ENCODE measurements at regions not wholly inside any gene's neighbourhood (a gene's known extent, or its start where the extent isn't known, plus 50 kb on each side); places are given as distances from the start of the nearest gene placed in this dataset.
A peak's percentile ranks its signal among the peaks of the same experiment; 100 is the strongest.
"Not testable (repeated sequence)": the region's sequence is repeated elsewhere in the genome, so short reads cannot be mapped to it uniquely, and the experiment has no call there.

DNA sequence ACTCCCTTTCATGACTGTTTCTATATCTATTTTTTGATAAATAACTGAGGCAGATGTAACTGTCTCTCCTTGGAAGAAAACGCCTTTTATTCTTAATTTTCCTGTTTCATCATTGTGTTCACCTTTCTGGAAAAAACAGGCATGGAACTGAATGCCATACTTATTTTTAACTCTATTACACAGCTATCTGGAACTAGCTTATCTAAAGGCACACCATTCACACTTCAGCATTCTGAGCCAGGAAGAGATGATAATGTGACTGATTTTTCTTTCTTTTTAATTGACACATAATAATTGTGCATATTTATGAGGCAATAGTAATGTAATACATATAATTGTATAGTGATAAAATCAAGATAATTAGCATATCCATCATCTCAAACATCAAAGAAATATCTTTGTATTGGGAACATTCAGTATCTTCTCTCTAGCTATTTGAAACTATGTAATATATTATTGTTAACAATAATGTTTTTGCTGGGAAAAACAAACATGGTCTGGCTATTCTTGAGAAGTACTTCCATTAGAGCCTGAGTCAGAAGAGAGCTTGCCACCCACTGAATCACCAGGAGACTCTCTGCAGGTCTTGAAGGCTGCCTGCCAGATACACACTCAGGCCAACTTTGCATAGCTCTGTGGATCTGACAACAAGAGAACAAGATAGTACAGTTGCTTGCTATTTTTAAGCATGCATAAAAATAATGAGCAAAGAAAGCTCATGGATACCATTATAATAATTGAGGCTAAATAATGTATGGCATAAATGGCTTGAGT, 501.0 kb upstream of the EDIL3 start:
- peak; percentile 18 for DNase-seq (ENCODE audit: low read depth, low spot score)

DNA sequence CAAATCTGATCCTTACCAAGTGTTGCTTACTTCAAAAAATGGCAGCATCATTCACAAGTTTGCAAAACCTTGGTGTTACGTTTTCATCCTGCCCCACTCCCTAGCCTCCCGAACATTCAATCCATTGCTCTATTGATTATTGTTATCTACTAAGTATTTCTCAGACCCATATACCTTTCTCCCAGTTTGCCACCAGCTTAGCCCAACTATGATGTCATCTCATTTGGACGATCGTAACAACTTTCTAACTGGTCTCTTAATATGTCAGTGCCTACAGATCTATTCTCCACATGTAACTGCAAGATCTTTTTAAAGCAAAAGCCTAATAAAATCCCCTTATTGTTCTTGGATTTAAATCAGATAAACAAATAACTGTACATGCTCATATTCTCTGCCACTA, 497.1 kb upstream of the EDIL3 start:
- no peak for DNase-seq (ENCODE audit: low read depth, low spot score)

- DNase-seq (ENCODE audit: low read depth, low spot score) = no peak
Observed at GRCh38 chr5:84874196-84874595, 489.5 kb upstream of the EDIL3 start.

GRCh38 chr5:84872768-84873167, 488.1 kb upstream of the EDIL3 start:
- no peak for DNase-seq (ENCODE audit: low read depth, low spot score)

- no peak for DNase-seq (ENCODE audit: low read depth, low spot score)
Observed at GRCh38 chr5:84870369-84870768, 485.7 kb upstream of the EDIL3 start.

DNA sequence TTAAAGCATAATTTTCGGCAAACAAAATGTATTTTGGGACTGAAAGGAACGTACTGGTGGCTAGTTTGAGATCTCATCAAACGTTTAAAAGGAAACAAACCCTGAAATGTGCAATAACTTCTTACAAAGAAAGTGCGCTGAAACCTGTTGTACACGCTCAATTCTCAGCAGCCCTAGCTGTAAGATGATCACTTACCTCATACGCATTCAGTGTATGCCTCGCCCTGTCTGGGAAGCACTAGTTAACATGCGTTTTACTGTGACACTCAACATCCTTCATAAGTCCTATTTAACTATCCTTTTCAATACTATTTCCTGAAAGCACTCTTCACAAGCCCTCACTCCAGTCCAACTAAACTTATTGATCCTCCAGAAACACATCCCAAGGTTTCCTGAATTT, 485.0 kb upstream of the EDIL3 start:
- DNase-seq (ENCODE audit: low read depth, low spot score) = no peak

- not testable (repeated sequence) for DNase-seq (ENCODE audit: low read depth, low spot score)
Observed at GRCh38 chr5:84863936-84864335, 479.3 kb upstream of the EDIL3 start.

- DNase-seq (ENCODE audit: low read depth, low spot score) = no peak
Observed at GRCh38 chr5:84863020-84863419, 478.3 kb upstream of the EDIL3 start.

DNA sequence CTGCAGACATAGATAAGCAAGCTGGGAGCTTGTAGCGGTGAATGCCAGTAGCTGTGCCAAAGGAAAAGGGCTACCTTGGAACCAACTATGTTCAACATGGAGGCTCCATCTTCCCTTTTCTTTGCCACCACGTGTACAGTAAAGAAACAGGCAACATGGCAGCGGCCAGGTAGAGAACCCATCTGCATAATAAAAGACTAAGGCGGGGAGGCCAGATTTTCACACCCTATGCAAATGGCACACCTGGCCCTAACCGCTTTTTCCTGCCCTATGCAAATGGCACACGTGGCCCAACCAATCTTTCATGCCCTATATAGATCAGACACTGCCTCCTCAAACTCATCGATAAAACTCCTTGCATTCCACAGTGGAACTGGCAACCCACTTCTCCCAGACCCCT, 477.5 kb upstream of the EDIL3 start:
- no peak for DNase-seq (ENCODE audit: low read depth, low spot score)

DNA sequence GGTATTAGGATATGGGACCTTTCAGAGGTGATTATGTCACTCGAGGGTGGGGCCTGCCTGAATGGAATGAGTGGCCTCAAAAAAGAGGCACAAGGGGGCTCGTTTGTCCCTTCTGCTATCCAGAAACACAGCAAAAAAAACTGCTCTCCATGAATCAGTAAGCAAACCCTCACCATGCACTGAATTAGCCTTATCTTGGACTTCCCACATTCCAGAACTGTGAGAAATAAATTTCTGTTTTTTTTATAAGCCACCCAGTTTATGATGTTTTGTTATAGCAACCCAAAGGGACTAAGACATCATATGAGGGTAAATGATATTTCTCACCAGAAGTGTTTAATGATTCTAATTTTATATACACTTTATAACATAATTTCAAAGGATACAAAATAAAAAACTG, 476.6 kb upstream of the EDIL3 start:
- no peak for DNase-seq (ENCODE audit: low read depth, low spot score)

DNA sequence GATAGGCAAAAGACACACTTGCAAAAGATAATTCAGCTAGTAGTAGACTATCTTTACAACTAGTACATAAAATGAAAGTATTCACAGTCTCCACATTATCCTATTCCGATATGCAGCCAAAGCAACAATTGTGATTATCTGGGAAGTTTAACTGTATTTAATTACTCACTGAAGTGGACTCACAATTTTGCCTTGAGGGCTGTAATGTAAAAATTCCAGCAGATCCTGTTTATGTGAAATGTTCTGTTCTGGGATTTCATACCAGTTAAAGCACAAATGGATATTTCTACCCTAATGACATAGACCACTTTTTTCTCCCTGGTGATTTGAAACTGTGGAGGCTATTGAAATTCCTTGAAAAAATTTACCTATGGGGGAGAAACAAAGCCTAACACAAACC, 474.4 kb upstream of the EDIL3 start:
- DNase-seq (ENCODE audit: low read depth, low spot score) = no peak

- no peak for DNase-seq (ENCODE audit: low read depth, low spot score)
Observed at GRCh38 chr5:84831701-84832100, 447.0 kb upstream of the EDIL3 start.

GRCh38 chr5:84830265-84830664, 445.6 kb upstream of the EDIL3 start:
- no peak for DNase-seq (ENCODE audit: low read depth, low spot score)

- DNase-seq (ENCODE audit: low read depth, low spot score) = no peak
Observed at GRCh38 chr5:84825606-84826005, 440.9 kb upstream of the EDIL3 start.

GRCh38 chr5:84821924-84822323, 437.2 kb upstream of the EDIL3 start:
- DNase-seq (ENCODE audit: low read depth, low spot score) = no peak

DNA sequence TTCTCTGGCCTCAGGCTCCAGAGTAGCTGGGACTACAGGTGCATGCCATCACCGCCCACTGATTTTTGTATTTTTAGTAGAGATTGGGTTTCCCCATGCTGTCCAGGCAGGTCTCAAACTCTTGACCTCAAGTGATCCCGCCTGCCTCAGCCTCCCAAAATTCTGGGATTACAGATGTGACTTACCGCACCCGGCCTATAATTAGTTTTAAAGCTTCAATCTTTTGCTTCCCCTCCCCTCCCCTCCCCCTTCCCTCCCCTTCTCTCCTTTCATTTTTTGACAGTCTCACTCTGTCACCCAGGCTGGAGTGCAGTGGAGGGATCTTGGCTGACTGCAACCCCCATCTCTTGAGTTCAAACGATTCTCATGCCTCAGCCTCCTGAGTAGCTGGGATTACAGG, 433.3 kb upstream of the EDIL3 start:
- DNase-seq (ENCODE audit: low read depth, low spot score) = no peak

- no peak for DNase-seq (ENCODE audit: low read depth, low spot score)
Observed at GRCh38 chr5:84816746-84817547, 432.3 kb upstream of the EDIL3 start.

DNA sequence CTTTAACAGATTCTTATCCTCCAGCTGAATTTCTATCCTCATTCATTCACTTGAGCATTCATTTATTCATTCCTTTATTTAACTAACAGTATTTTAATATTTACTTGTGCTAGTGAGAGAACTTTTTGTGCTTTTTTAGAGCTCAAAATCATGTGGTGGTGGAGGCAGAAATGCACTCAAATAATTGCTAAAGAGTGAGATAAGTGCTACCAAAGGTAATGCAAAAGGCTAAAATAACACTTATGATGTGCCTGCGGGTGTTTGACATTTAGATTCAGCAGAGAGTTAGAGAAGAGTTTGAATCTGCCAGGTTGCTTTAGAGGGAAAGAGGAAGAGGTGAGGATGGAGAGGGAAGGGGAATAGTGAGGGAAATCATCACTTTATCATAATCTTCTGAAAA, 431.5 kb upstream of the EDIL3 start:
- no peak for DNase-seq (ENCODE audit: low read depth, low spot score)

DNA sequence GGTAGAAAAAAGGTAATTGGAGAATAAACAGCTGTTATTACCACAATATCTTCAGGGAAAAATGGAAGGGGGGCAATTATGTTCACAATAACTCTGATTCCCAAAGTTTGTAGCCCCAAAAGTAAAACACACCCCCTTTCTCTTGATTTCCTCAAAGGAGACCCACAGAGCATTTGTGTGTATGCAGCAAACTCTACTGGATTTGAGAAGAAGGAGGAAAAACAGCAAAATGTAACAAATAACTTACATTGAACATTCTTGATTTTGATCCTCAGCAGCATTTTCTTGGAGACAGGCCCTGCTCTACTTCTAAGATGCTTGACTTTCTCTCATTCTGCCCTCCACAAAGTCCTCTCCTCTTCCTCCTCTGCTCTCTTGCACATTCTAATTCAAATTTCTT, 420.8 kb upstream of the EDIL3 start:
- DNase-seq (ENCODE audit: low read depth, low spot score) = no peak

DNA sequence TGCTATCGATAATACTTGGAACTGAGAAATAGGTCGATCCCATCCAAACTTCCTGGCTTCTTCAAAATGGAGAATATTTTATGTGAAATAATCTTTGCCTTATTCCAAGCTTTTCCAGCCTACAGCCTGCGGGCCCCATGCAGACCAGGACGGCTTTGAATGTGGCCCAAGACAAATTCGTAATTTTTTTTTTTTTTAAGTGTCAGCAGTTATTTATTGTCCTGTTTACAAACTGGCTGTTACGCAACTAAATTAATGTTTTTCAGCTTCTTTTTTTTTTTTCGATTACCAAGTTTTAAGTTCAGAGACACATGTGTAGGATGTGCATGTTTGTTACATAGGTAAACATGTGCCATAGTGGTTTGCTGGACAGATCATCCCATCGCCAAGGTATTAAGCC, 411.7 kb upstream of the EDIL3 start:
- no peak for DNase-seq (ENCODE audit: low read depth, low spot score)

- no peak for DNase-seq (ENCODE audit: low read depth, low spot score)
Observed at GRCh38 chr5:84794486-84795035, 409.9 kb upstream of the EDIL3 start.

GRCh38 chr5:84791730-84792129, 407.1 kb upstream of the EDIL3 start:
- no peak for DNase-seq (ENCODE audit: low read depth, low spot score)

- no peak for DNase-seq (ENCODE audit: low read depth, low spot score)
Observed at GRCh38 chr5:84791138-84791537, 406.5 kb upstream of the EDIL3 start.

Data from smooth muscle cell of the brain vasculature (primary cell).